Glomerular visceral epithelial cell (primary cell): ENCODE measurements at regions not wholly inside any gene's neighbourhood (a gene's known extent, or its start where the extent isn't known, plus 50 kb on each side); places are given as distances from the start of the nearest gene placed in this dataset.

Experiments used
- DNase-seq: peaks from one replicate; pipeline ENCODE4 v3.0.0-alpha.2; 2016; ENCODE audit errors: extremely low spot score

- no peak for DNase-seq
These were observed 119.6 kb upstream of the BLID start for GRCh38 chr11:122235615-122236014.

- DNase-seq: no peak
These were observed 118.8 kb upstream of the BLID start for GRCh38 chr11:122234780-122235179.

- DNase-seq: no peak
These were observed 118.2 kb upstream of the BLID start for GRCh38 chr11:122234257-122234656.

GRCh38 chr11:122232985-122233384 is 117.0 kb upstream of the BLID start:
- no peak for DNase-seq

- DNase-seq: no peak
These were observed 114.4 kb upstream of the BLID start for GRCh38 chr11:122230385-122230755.

- no peak for DNase-seq
These were observed 113.7 kb upstream of the BLID start for GRCh38 chr11:122229481-122230384.

- no peak for DNase-seq
These were observed 113.1 kb upstream of the BLID start for GRCh38 chr11:122229078-122229477.

- DNase-seq: no peak
These were observed 110.9 kb upstream of the BLID start for GRCh38 chr11:122226810-122227379.

GRCh38 chr11:122224867-122225266 is 108.9 kb upstream of the BLID start:
- no peak for DNase-seq

GRCh38 chr11:122220321-122220720 is 104.3 kb upstream of the BLID start:
- DNase-seq: no peak

GRCh38 chr11:122219791-122220190 is 103.8 kb upstream of the BLID start:
- no peak for DNase-seq

GRCh38 chr11:122215244-122215992 is 99.4 kb upstream of the BLID start:
- peak; percentile 49 for DNase-seq

- DNase-seq: no peak
These were observed 98.6 kb upstream of the BLID start for GRCh38 chr11:122214567-122214966.

GRCh38 chr11:122214080-122214479 is 98.1 kb upstream of the BLID start:
- DNase-seq: no peak

GRCh38 chr11:122213171-122213570 is 97.2 kb upstream of the BLID start:
- DNase-seq: no peak

GRCh38 chr11:122210367-122210997 is 94.5 kb upstream of the BLID start:
- no peak for DNase-seq

- no peak for DNase-seq
These were observed 93.8 kb upstream of the BLID start for GRCh38 chr11:122209619-122210366.

- DNase-seq: no peak
These were observed 92.1 kb upstream of the BLID start for GRCh38 chr11:122207921-122208764.

- no peak for DNase-seq
These were observed 91.5 kb upstream of the BLID start for GRCh38 chr11:122207505-122207904.

GRCh38 chr11:122205036-122205435 is 89.0 kb upstream of the BLID start:
- no peak for DNase-seq

- no peak for DNase-seq
These were observed 88.2 kb upstream of the BLID start for GRCh38 chr11:122204206-122204605.
